Neural cell (in vitro differentiated cells): ENCODE measurements at regions not wholly inside any gene's neighbourhood (a gene's known extent, or its start where the extent isn't known, plus 50 kb on each side); places are given as distances from the start of the nearest gene placed in this dataset.

Experiments
- H2AFZ ChIP-seq: fragments of 200-600, 300-800 bp; sonication (generic), shearing (Covaris generic); 2 replicates; pipeline ENCODE4 v1.6.0; 2014; ENCODE audit warnings: low read depth, mild to moderate bottlenecking, antibody characterized with exemption, low read length, moderate library complexity
- H3F3A ChIP-seq: fragments of 200-600 bp; shearing (Covaris generic); 2 replicates; pipeline ENCODE4 v1.6.1; 2016; ENCODE audit warnings: mild to moderate bottlenecking, moderate library complexity, mixed read lengths, antibody characterized with exemption, low read length; ENCODE audit not compliant: insufficient read depth, poor library complexity, severe bottlenecking
- H3K27ac ChIP-seq: fragments of 200-600, 300-800 bp; sonication (generic), shearing (Covaris generic); 2 replicates; pipeline ENCODE4 v1.5.1; 2014; ENCODE audit warnings: mild to moderate bottlenecking, low read length, moderate library complexity
- H3K27me3 ChIP-seq: fragments of 300-800, 200-600 bp; sonication (generic), shearing (Covaris generic); 2 replicates; pipeline ENCODE4 v1.6.0; 2014; ENCODE audit warnings: mild to moderate bottlenecking, low read depth, low read length, moderate library complexity; ENCODE audit not compliant: insufficient read depth
- H3K36me3 ChIP-seq: fragments of 300-800, 200-600 bp; sonication (generic), shearing (Covaris generic); 2 replicates; pipeline ENCODE4 v1.5.1; 2014; ENCODE audit warnings: mild to moderate bottlenecking, antibody characterized with exemption, low read length, moderate library complexity; ENCODE audit not compliant: insufficient read depth
- H3K4me2 ChIP-seq: fragments of 300-800, 200-600 bp; sonication (generic), shearing (Covaris generic); 2 replicates; pipeline ENCODE4 v1.6.0; 2014; ENCODE audit warnings: mild to moderate bottlenecking, low read length
- H3K4me3 ChIP-seq: fragments of 300-800, 200-600 bp; sonication (generic), shearing (Covaris generic); 2 replicates; pipeline ENCODE4 v1.5.1; 2014; ENCODE audit warnings: mild to moderate bottlenecking, low read length, moderate library complexity
- H3K79me2 ChIP-seq: fragments of 200-600 bp; shearing (Covaris generic); replicated peaks from 2 replicates; pipeline ENCODE4 v1.6.0; 2014; ENCODE audit warnings: mild to moderate bottlenecking, low read length, moderate library complexity; ENCODE audit not compliant: insufficient read depth
- H3K9ac ChIP-seq: fragments of 300-800, 200-600 bp; sonication (generic), shearing (Covaris generic); 2 replicates; pipeline ENCODE4 v1.6.1; 2016; ENCODE audit warnings: mild to moderate bottlenecking, low read length, mixed read lengths
- H3K9me2 ChIP-seq: fragments of 200-600 bp; shearing (Covaris generic); 2 replicates; pipeline ENCODE4 v1.6.1; 2016; ENCODE audit warnings: mild to moderate bottlenecking, low read length, mixed read lengths; ENCODE audit not compliant: insufficient read depth
- H3K9me3 ChIP-seq: fragments of 200-600, 300-800 bp; sonication (generic), shearing (Covaris generic); 2 replicates; pipeline ENCODE4 v1.6.1; 2016; ENCODE audit warnings: mild to moderate bottlenecking, mixed run types, low read length, moderate library complexity, mixed read lengths
- H4K20me1 ChIP-seq: fragments of 200-600 bp; shearing (Covaris generic); 2 replicates; pipeline ENCODE4 v1.6.1; 2016; ENCODE audit warnings: mild to moderate bottlenecking, mixed run types; ENCODE audit not compliant: insufficient read depth
- CTCF ChIP-seq: fragments of 450-650 bp; IDR thresholded peaks from 2 replicates; pipeline ENCODE4 v1.5.1; 2014; ENCODE audit warnings: antibody characterized with exemption, mild to moderate bottlenecking, moderate library complexity; ENCODE audit not compliant: poor library complexity, severe bottlenecking
- EP300 ChIP-seq: fragments of 450-650 bp; conservative IDR thresholded peaks from 2 replicates; pipeline ENCODE4 v1.6.1; 2014; ENCODE audit warnings: antibody characterized with exemption, mild to moderate bottlenecking, moderate library complexity; ENCODE audit not compliant: poor library complexity, severe bottlenecking
- EZH2 ChIP-seq: fragments of 200-600, 300-800 bp; shearing (Covaris generic), sonication (generic); IDR thresholded peaks from 2 replicates; pipeline ENCODE4 v1.6.1; 2014; ENCODE audit warnings: antibody characterized with exemption, low read length, borderline replicate concordance, mild to moderate bottlenecking; ENCODE audit not compliant: insufficient read depth, poor library complexity, severe bottlenecking
- MXI1 ChIP-seq: fragments of 450-650 bp; conservative IDR thresholded peaks from 2 replicates; pipeline ENCODE4 v1.6.1; 2014; ENCODE audit warnings: antibody characterized with exemption, mild to moderate bottlenecking; ENCODE audit not compliant: poor library complexity, severe bottlenecking
- POLR2AphosphoS5 ChIP-seq: IDR thresholded peaks from 2 replicates; pipeline ENCODE4 v1.6.1; 2012
- RAD21 ChIP-seq: fragments of 450-650 bp; conservative IDR thresholded peaks from 2 replicates; pipeline ENCODE4 v1.6.1; 2014; ENCODE audit warnings: antibody characterized with exemption, mild to moderate bottlenecking, moderate library complexity
- REST ChIP-seq: IDR thresholded peaks from 2 replicates; pipeline ENCODE4 v1.6.1; 2012; ENCODE audit warnings: borderline replicate concordance
- SMC3 ChIP-seq: fragments of 450-650 bp; conservative IDR thresholded peaks from 2 replicates; pipeline ENCODE4 v1.6.1; 2014; ENCODE audit warnings: antibody characterized with exemption, mild to moderate bottlenecking, moderate library complexity; ENCODE audit not compliant: poor library complexity
- TAF1 ChIP-seq: IDR thresholded peaks from 2 replicates; pipeline ENCODE4 v1.6.1; 2012; ENCODE audit warnings: low read depth

- Histone ChIP-seq H3K4me3 (no peak overlapping the region), H3K9ac (no peak overlapping the region), H2AFZ (no peak overlapping the region), H3K4me2 (no peak overlapping the region), H4K20me1 (no peaks in the 10 kb centered on the region), H3F3A (no peaks in the 10 kb centered on the region), H3K9me2 (no peaks in the 10 kb centered on the region), H3K79me2 (no peaks in the 10 kb centered on the region), H3K27me3 (no peaks in the 10 kb centered on the region), H3K27ac (no peak overlapping the region), H3K9me3 (no peaks in the 10 kb centered on the region), H3K36me3 (no peaks in the 10 kb centered on the region)
- no peak for TF ChIP-seq MXI1
- no peak for TF ChIP-seq CTCF
- TF ChIP-seq TAF1: no peak
- no peak for TF ChIP-seq EZH2
- no peak for TF ChIP-seq POLR2AphosphoS5
- TF ChIP-seq EP300: no peak
- no peak for TF ChIP-seq REST
- TF ChIP-seq SMC3: no peak
- TF ChIP-seq RAD21: no peak
Measured at GRCh38 chr3:82031596-82031995, 270.2 kb upstream of the GBE1 start.

- Histone ChIP-seq H3K27ac (no peak overlapping the region), H3K27me3 (no peaks in the 10 kb centered on the region), H2AFZ (no peak overlapping the region), H3F3A (no peaks in the 10 kb centered on the region), H3K4me3 (no peak overlapping the region), H3K36me3 (no peaks in the 10 kb centered on the region), H3K79me2 (no peaks in the 10 kb centered on the region), H4K20me1 (no peaks in the 10 kb centered on the region), H3K9me3 (no peaks in the 10 kb centered on the region), H3K9ac (no peak overlapping the region), H3K4me2 (no peak overlapping the region), H3K9me2 (no peaks in the 10 kb centered on the region)
- no peak for TF ChIP-seq SMC3
- no peak for TF ChIP-seq MXI1
- TF ChIP-seq RAD21: no peak
- TF ChIP-seq EP300: no peak
- TF ChIP-seq TAF1: no peak
- no peak for TF ChIP-seq REST
- no peak for TF ChIP-seq POLR2AphosphoS5
- no peak for TF ChIP-seq EZH2
- TF ChIP-seq CTCF: no peak
Measured at GRCh38 chr3:82030916-82031315, 269.5 kb upstream of the GBE1 start.
